ENCODE measurements at regions not wholly inside any gene's neighbourhood (a gene's known extent, or its start where the extent isn't known, plus 50 kb on each side); places are given as distances from the start of the nearest gene placed in this dataset.

GRCh38 chr2:13558368-13558767 lies 841.6 kb downstream of the TRIB2 start:
- H3K36me3 ChIP-seq: no peaks in the 10 kb centered on the region
- no peak overlapping the region for H3K27ac ChIP-seq
- DNase-seq (no peak), ATAC-seq (no peak)
- TF ChIP-seq POLR2A (IDR thresholded peaks at IDR 0.05): no peak
- WGBS, 4 donors: 74 to 87% (median 81%) methylated on average over 3 of the region's 3 CpGs
- H3K4me1 ChIP-seq: no peaks in the 10 kb centered on the region
- intact Hi-C loops (cut with DNase I): no loop called here
- peaks cover 0 to 10% (median 0%) of the 10 kb centered on the region in 12 donors for H3K9me3 ChIP-seq
- no peak overlapping the region for H3K4me3 ChIP-seq
- no peaks in the 10 kb centered on the region for H3K27me3 ChIP-seq

DNA sequence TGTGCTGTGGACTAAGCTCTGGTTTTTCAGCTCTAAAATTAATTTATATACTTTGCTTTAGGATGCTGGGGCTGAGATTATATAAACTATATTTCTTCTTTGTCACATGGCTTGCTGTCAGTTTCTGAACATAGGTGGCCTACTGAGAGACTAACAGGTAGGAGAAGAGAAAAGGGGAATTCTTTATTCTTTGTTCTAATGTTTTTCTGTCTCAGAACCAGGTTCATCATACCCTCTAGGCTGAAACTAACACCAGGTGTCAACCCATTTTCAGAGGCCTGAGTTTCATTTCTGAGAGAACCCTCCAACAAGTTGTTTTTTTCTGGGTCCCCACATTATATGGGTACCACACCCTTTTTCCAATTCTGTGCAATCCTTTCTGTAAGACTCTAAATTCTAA lies 843.6 kb downstream of the TRIB2 start:
- H3K36me3 ChIP-seq: no peaks in the 10 kb centered on the region
- H3K4me3 ChIP-seq: no peak overlapping the region
- intact Hi-C loops (cut with DNase I): no loop called here
- peaks cover 0 to 10% (median 0%) of the 10 kb centered on the region in 12 donors for H3K9me3 ChIP-seq
- no peak for DNase-seq
- H3K27me3 ChIP-seq: no peaks in the 10 kb centered on the region
- no peak for ATAC-seq
- H3K27ac ChIP-seq: no peak overlapping the region
- no peaks in the 10 kb centered on the region for H3K4me1 ChIP-seq
- TF ChIP-seq POLR2A (IDR thresholded peaks at IDR 0.05): no peak
- no peak for TF ChIP-seq CTCF (IDR thresholded peaks at IDR 0.05)

- Histone ChIP-seq H3K4me1 (no peaks in the 10 kb centered on the region), H3K4me3 (no peak overlapping the region), H3K36me3 (no peaks in the 10 kb centered on the region), H3K9me3 (no peaks in the 10 kb centered on the region), H3K27me3 (no peaks in the 10 kb centered on the region), H3K27ac (no peak overlapping the region)
- TF ChIP-seq CTCF (IDR thresholded peaks at IDR 0.05): no peak
- no peak for TF ChIP-seq POLR2A (IDR thresholded peaks at IDR 0.05)
- ATAC-seq (no peak), DNase-seq (no peak)
- intact Hi-C loops (cut with DNase I): no loop called here
- 84 to 91% (median 87%) methylated on average over 2 of the region's 2 CpGs for WGBS, 4 donors
Measured at GRCh38 chr2:13572466-13572865, 855.7 kb downstream of the TRIB2 start.

GRCh38 chr2:13574831-13575230 lies 858.1 kb downstream of the TRIB2 start:
- intact Hi-C loops (cut with DNase I): no loop called here
- Histone ChIP-seq H3K4me3 (no peak overlapping the region), H3K27me3 (no peaks in the 10 kb centered on the region), H3K9me3 (no peaks in the 10 kb centered on the region), H3K27ac (no peak overlapping the region), H3K4me1 (no peaks in the 10 kb centered on the region), H3K36me3 (no peaks in the 10 kb centered on the region)
- DNase-seq: no peak
- TF ChIP-seq POLR2A (IDR thresholded peaks at IDR 0.05) (no peak), CTCF (IDR thresholded peaks at IDR 0.05) (no peak)
- 83 to 94% (median 86%) methylated on average over 2 of the region's 2 CpGs for WGBS, 4 donors
- no peak for ATAC-seq

DNA sequence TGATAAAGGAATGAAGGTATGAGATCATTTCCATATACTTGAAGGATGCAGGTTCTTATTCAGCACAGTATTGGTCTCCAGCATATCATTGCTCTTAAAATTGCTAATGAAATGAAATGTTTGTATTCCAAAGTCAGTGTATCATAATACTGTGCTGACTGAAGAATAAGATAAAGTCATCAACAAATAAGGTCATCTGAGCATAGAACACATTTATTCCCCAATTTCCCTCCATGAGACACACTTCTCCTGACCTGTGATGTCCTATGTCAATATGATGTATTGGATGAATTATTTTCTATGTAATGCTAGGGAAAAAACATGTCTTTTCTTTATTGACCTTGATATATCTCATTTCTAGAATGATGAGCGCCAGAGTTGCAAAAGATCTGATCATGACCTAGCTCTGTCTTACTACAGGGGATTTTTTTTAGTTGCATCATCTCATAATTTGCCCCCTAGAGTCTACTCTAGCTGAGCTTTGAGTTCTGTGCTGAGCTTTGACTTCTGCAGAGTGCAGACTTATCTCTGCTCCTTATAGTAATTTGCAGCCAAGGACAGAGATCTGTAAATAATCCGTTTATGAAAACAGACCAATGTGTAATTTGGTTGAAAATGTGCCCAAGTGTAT lies 859.8 kb downstream of the TRIB2 start:
- H3K9me3 ChIP-seq: no peaks in the 10 kb centered on the region
- no peak overlapping the region for H3K27ac ChIP-seq
- H3K4me1 ChIP-seq: no peaks in the 10 kb centered on the region
- ATAC-seq (no peak), DNase-seq (no peak)
- intact Hi-C loops (cut with DNase I): no loop called here
- WGBS, 4 donors: 67 to 83% (median 77%) methylated on average over 2 of the region's 2 CpGs
- H3K36me3 ChIP-seq: no peaks in the 10 kb centered on the region
- no peak for TF ChIP-seq CTCF (IDR thresholded peaks at IDR 0.05)
- no peak for TF ChIP-seq POLR2A (IDR thresholded peaks at IDR 0.05)
- H3K27me3 ChIP-seq: no peaks in the 10 kb centered on the region
- no peak overlapping the region for H3K4me3 ChIP-seq

Measured in heart left ventricle (tissue), 16 donors.